Esophagus squamous epithelium (tissue), 5 donors: ENCODE measurements at regions not wholly inside any gene's neighbourhood (a gene's known extent, or its start where the extent isn't known, plus 50 kb on each side); places are given as distances from the start of the nearest gene placed in this dataset.

ENCODE experiments used
- DNase-seq: peaks from one replicate; lab custom pipeline; 2025; lab: John Stamatoyannopoulos, UW
- H3K27ac ChIP-seq, 4 donors: fragments of 200-600 bp; sonication (generic); one replicate each; pipeline ENCODE4 v1.5.1; 2016 to 2019; ENCODE audit warnings: mild to moderate bottlenecking in 1 of 4
- H3K27me3 ChIP-seq, 4 donors: fragments of 200-600 bp; sonication (generic); 1 replicate in 3 of 4; 2 replicates in 1 of 4; pipeline versions ENCODE4 v1.5.1 to v1.6.0; 2017 to 2021; ENCODE audit warnings: antibody characterized with exemption in 1 of 4
- H3K36me3 ChIP-seq, 3 donors: fragments of 200-600 bp; sonication (generic); one replicate each; pipeline ENCODE4 v1.5.1; 2016 to 2019
- H3K4me1 ChIP-seq, 3 donors: fragments of 200-600 bp; sonication (generic); one replicate each; pipeline ENCODE4 v1.5.1; 2017 to 2019
- H3K4me3 ChIP-seq, 4 donors: fragments of 200-600 bp; sonication (generic); 1 replicate in 3 of 4; 2 replicates in 1 of 4; pipeline ENCODE4 v1.5.1; 2016 to 2019; ENCODE audit warnings: mild to moderate bottlenecking in 2 of 4, moderate library complexity in 1 of 4
- H3K9me3 ChIP-seq, 3 donors: fragments of 200-600 bp; sonication (generic); one replicate each; pipeline ENCODE4 v1.5.1; 2016 to 2019
- CTCF ChIP-seq, 6 experiments: fragments of 450-650 bp in 4 of 6; fragments of 200-600 bp in 2 of 6; sonication (generic) in 2 of 6; IDR thresholded peaks; one replicate each; pipeline ENCODE4 v1.5.1; 2016 to 2019; ENCODE audit warnings: antibody characterized with exemption in 6 of 6, mild to moderate bottlenecking in 4 of 6, moderate library complexity in 4 of 6
- POLR2A ChIP-seq, 4 donors: fragments of 450-650 bp; IDR thresholded peaks; one replicate each; pipeline ENCODE4 v1.6.1; 2017; ENCODE audit warnings: antibody characterized with exemption in 4 of 4, mild to moderate bottlenecking in 4 of 4, moderate library complexity in 3 of 4
- WGBS, 2 donors: methylation state at CpG; one replicate each; pipeline ENCODE4 v1.1.5; 2018; 5-methylcytosine and 5-hydroxymethylcytosine counted together
- intact Hi-C: fragments of 100-400 bp; cut with DNase I; formaldehyde crosslinking; loops from one replicate; pipeline ENCODE4 v1.15.0; 2022
- donor health status: DM: yes; HTN: yes; CAD: no.

GRCh38 chr3:56858331-56858730 is 56.6 kb upstream of the ARHGEF3 start:
- WGBS, 2 donors = 71 to 100% methylated on average over 1 of the region's 1 CpG
- no peak for TF ChIP-seq POLR2A (IDR thresholded peaks at IDR 0.05)
- no peak for TF ChIP-seq CTCF (IDR thresholded peaks at IDR 0.05)

GRCh38 chr3:56857178-56857577 is 55.4 kb upstream of the ARHGEF3 start:
- no peaks in the 10 kb centered on the region for H3K27me3 ChIP-seq
- 49 to 59% methylated on average over 4 of the region's 4 CpGs for WGBS, 2 donors
- H3K9me3 ChIP-seq = no peaks in the 10 kb centered on the region

More at GRCh38 chr3:56858331-56858730, 56.6 kb upstream of the ARHGEF3 start:
- Histone ChIP-seq H3K27me3 (no peaks in the 10 kb centered on the region), H3K4me3 (no peak overlapping the region), H3K36me3 (no peaks in the 10 kb centered on the region), H3K9me3 (no peaks in the 10 kb centered on the region), H3K4me1 (peaks cover 7 to 49% (median 22%) of the 10 kb centered on the region in 3 donors), H3K27ac (no peak overlapping the region)
- intact Hi-C loops = no loop called here
- no peak for DNase-seq

GRCh38 chr3:56856752-56857151 is 55.0 kb upstream of the ARHGEF3 start:
- DNase-seq = no peak
- Histone ChIP-seq H3K36me3 (no peaks in the 10 kb centered on the region), H3K4me3 (no peak overlapping the region), H3K27me3 (no peaks in the 10 kb centered on the region), H3K4me1 (peaks cover 7 to 50% (median 23%) of the 10 kb centered on the region in 3 donors), H3K27ac (no peak overlapping the region), H3K9me3 (no peaks in the 10 kb centered on the region)
- TF ChIP-seq CTCF (IDR thresholded peaks at IDR 0.05) = no peak
- TF ChIP-seq POLR2A (IDR thresholded peaks at IDR 0.05) = no peak
- intact Hi-C loops = no loop called here

More at GRCh38 chr3:56857178-56857577, 55.4 kb upstream of the ARHGEF3 start:
- H3K4me1 ChIP-seq = peaks cover 7 to 49% (median 21%) of the 10 kb centered on the region in 3 donors
- no peak for DNase-seq
- intact Hi-C loops = no loop called here
- H3K36me3 ChIP-seq = no peaks in the 10 kb centered on the region
- H3K4me3 ChIP-seq = no peak overlapping the region
- H3K27ac ChIP-seq = no peak overlapping the region
- TF ChIP-seq POLR2A (IDR thresholded peaks at IDR 0.05) = no peak
- TF ChIP-seq CTCF (IDR thresholded peaks at IDR 0.05) = no peak

GRCh38 chr3:56855856-56856512 is 54.2 kb upstream of the ARHGEF3 start:
- Histone ChIP-seq H3K4me1 (peaks cover 7 to 54% (median 23%) of the 10 kb centered on the region in 3 donors), H3K27ac (peak overlapping the region in 1 of 4 donors; percentile 42), H3K9me3 (no peaks in the 10 kb centered on the region), H3K36me3 (no peaks in the 10 kb centered on the region), H3K27me3 (no peaks in the 10 kb centered on the region), H3K4me3 (no peak overlapping the region)
- DNase-seq = no peak
- intact Hi-C loops = no loop called here
- 71 to 75% methylated on average over 9 of the region's 9 CpGs for WGBS, 2 donors
- TF ChIP-seq CTCF (IDR thresholded peaks at IDR 0.05) (peak in 5 of 6 experiments; percentile 24 to 56 (median 38)), POLR2A (IDR thresholded peaks at IDR 0.05) (no peak)

- no peaks in the 10 kb centered on the region for H3K36me3 ChIP-seq
- peak overlapping the region in 3 of 4 donors; percentile 21 to 42 (median 31) for H3K27ac ChIP-seq
- WGBS, 2 donors = 40 to 71% methylated on average over 4 to 5 of the region's 5 CpGs
- DNase-seq = no peak
- no peaks in the 10 kb centered on the region for H3K9me3 ChIP-seq
- intact Hi-C loops = no loop called here
- H3K27me3 ChIP-seq = no peaks in the 10 kb centered on the region
- peaks cover 7 to 54% (median 23%) of the 10 kb centered on the region in 3 donors for H3K4me1 ChIP-seq
- TF ChIP-seq CTCF (IDR thresholded peaks at IDR 0.05) (no peak), POLR2A (IDR thresholded peaks at IDR 0.05) (no peak)
- H3K4me3 ChIP-seq = no peak overlapping the region
Measured at GRCh38 chr3:56854856-56855611, 53.3 kb upstream of the ARHGEF3 start.
